22Rv1 (cell line): ENCODE measurements at regions not wholly inside any gene's neighbourhood (a gene's known extent, or its start where the extent isn't known, plus 50 kb on each side); places are given as distances from the start of the nearest gene placed in this dataset.

Experiments
- H3K27ac ChIP-seq: fragments of 450-650 bp; 2 replicates; pipeline ENCODE4 v1.5.1; 2017
- CTCF ChIP-seq: fragments of 450-650 bp; IDR thresholded peaks from 2 replicates; pipeline ENCODE4 v1.5.1; 2017; ENCODE audit warnings: mild to moderate bottlenecking
- ZFX ChIP-seq: fragments of 450-650 bp; IDR thresholded peaks from 2 replicates; pipeline ENCODE4 v1.6.1; 2017; ENCODE audit warnings: antibody characterized with exemption, borderline replicate concordance

DNA sequence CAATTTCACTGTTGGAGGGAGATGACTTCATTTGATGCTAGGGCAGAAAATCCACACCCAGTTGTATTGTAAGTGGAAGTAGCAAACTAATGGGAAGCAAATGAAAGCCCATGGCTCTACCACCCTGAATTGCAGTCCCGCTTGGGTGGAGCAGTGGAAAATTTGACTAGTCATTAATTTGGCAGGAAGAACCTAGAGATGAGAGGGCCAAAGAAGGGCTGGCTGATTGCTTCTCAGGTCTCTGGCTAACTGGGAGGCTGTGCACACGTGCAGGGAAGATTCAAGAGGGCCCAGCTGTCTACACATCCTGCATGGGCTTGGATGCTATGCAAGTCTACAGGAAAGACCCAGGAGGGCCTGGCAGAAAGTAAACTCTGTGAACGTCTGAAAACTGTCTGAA is 466.2 kb downstream of the TFAP2A start:
- TF ChIP-seq ZFX (no peak), CTCF (no peak)

DNA sequence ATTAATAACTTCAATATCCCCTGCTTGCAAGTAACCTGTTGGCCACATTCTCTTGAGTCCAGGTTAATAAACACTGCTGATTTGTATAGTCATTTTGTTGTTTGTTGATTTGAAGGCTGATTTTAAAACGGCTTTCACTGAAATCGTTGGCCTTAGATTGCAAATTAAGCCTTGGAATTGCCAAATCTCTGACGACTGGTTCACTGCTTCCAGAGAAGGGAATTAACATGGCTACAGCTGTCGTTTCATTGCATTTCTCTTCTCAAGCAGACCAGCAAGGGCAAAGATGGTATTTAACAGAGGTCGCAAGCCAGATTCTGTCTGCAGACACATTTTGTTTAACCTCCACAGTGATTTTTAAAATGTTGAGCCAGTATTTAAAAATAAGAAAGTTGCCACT is 470.9 kb downstream of the TFAP2A start:
- no peak overlapping the region for H3K27ac ChIP-seq

More for the DNA sequence above, 466.2 kb downstream of the TFAP2A start:
- H3K27ac ChIP-seq, result no peak overlapping the region

GRCh38 chr6:9943026-9943425 is 471.8 kb downstream of the TFAP2A start:
- H3K27ac ChIP-seq, result no peak overlapping the region
- TF ChIP-seq ZFX, result no peak
- no peak for TF ChIP-seq CTCF

More for the DNA sequence above, 470.9 kb downstream of the TFAP2A start:
- TF ChIP-seq CTCF (no peak), ZFX (no peak)

- no peak overlapping the region for H3K27ac ChIP-seq
- TF ChIP-seq CTCF (no peak), ZFX (no peak)
These were observed 472.7 kb downstream of the TFAP2A start for GRCh38 chr6:9942131-9942530.

GRCh38 chr6:9938801-9939200 is 476.1 kb downstream of the TFAP2A start:
- H3K27ac ChIP-seq, result no peak overlapping the region
- TF ChIP-seq ZFX, result no peak
- TF ChIP-seq CTCF, result no peak

GRCh38 chr6:9937031-9937763 is 477.7 kb downstream of the TFAP2A start:
- no peak for TF ChIP-seq ZFX
- no peak for TF ChIP-seq CTCF
- no peak overlapping the region for H3K27ac ChIP-seq

DNA sequence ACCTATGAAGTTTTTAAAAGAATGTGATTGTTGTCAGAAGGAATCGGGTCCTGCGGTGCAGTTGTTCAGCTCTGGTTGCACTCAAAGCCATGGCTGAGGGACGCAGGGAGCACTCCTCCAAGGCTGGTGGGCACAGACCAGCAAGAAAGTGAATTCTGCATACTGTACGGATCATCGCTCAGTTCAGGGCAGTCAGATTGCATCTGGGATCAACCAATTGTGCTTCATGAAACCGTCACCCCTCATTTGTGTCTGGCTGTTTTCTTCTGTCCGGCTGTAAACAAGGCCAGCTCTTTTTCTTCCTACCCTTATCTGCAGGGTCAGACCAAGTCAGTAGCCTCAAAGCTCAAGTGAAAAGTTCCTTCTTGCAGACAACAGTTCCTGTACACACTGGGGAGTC is 478.3 kb downstream of the TFAP2A start:
- no peak for TF ChIP-seq ZFX
- no peak for TF ChIP-seq CTCF

More for the DNA sequence above, 478.3 kb downstream of the TFAP2A start:
- H3K27ac ChIP-seq, result no peak overlapping the region
